ENCODE measurements at regions not wholly inside any gene's neighbourhood (a gene's known extent, or its start where the extent isn't known, plus 50 kb on each side); places are given as distances from the start of the nearest gene placed in this dataset.
A peak's percentile ranks its signal among the peaks of the same experiment; 100 is the strongest.

- TF ChIP-seq CTCF (conservative IDR thresholded peaks at IDR 0.05) = no peak
- H3K4me1 Mint-ChIP-seq = peaks cover 67% of the 10 kb centered on the region
- H3K27me3 Mint-ChIP-seq (ENCODE audit: low read depth) = no peaks in the 10 kb centered on the region
- no peak overlapping the region for H3K4me3 Mint-ChIP-seq
- DNase-seq (ENCODE audit: low read depth, low spot score) = no peak
- peak overlapping the region; percentile 68 for H3K27ac Mint-ChIP-seq (ENCODE audit: unreplicated experiment)
- no peaks in the 10 kb centered on the region for H3K9me3 Mint-ChIP-seq
- no peaks in the 10 kb centered on the region for H3K36me3 Mint-ChIP-seq (ENCODE audit: low read depth)
These were observed 303.2 kb downstream of the MYCN start for GRCh38 chr2:16243411-16243996.

- no peak for TF ChIP-seq CTCF (conservative IDR thresholded peaks at IDR 0.05)
- no peak overlapping the region for H3K27ac Mint-ChIP-seq (ENCODE audit: unreplicated experiment)
- H3K4me3 Mint-ChIP-seq = no peak overlapping the region
- DNase-seq (ENCODE audit: low read depth, low spot score) = no peak
- no peaks in the 10 kb centered on the region for H3K9me3 Mint-ChIP-seq
- H3K27me3 Mint-ChIP-seq (ENCODE audit: low read depth) = no peaks in the 10 kb centered on the region
- peaks cover 62% of the 10 kb centered on the region for H3K4me1 Mint-ChIP-seq
- H3K36me3 Mint-ChIP-seq (ENCODE audit: low read depth) = no peaks in the 10 kb centered on the region
These were observed 302.6 kb downstream of the MYCN start for GRCh38 chr2:16242906-16243305.

- H3K9me3 Mint-ChIP-seq = peaks cover 5% of the 10 kb centered on the region
- DNase-seq (ENCODE audit: low read depth, low spot score) = no peak
- TF ChIP-seq CTCF (conservative IDR thresholded peaks at IDR 0.05) = no peak
These were observed 301.1 kb downstream of the MYCN start for GRCh38 chr2:16241166-16242160.

GRCh38 chr2:16240402-16240801 lies 300.1 kb downstream of the MYCN start:
- no peak for TF ChIP-seq CTCF (conservative IDR thresholded peaks at IDR 0.05)
- no peak for DNase-seq (ENCODE audit: low read depth, low spot score)
- Mint-ChIP-seq H3K9me3 (peaks cover 5% of the 10 kb centered on the region), H3K4me1 (peaks cover 55% of the 10 kb centered on the region), H3K27ac (ENCODE audit: unreplicated experiment) (no peak overlapping the region), H3K4me3 (no peak overlapping the region), H3K27me3 (ENCODE audit: low read depth) (no peaks in the 10 kb centered on the region), H3K36me3 (ENCODE audit: low read depth) (peaks cover 2% of the 10 kb centered on the region)

More at GRCh38 chr2:16241166-16242160, 301.1 kb downstream of the MYCN start:
- H3K36me3 Mint-ChIP-seq (ENCODE audit: low read depth) = no peaks in the 10 kb centered on the region
- H3K27ac Mint-ChIP-seq (ENCODE audit: unreplicated experiment) = peak overlapping the region; percentile 28
- peak overlapping the region; percentile 48 for H3K4me3 Mint-ChIP-seq
- H3K27me3 Mint-ChIP-seq (ENCODE audit: low read depth) = no peaks in the 10 kb centered on the region
- peaks cover 56% of the 10 kb centered on the region for H3K4me1 Mint-ChIP-seq

DNA sequence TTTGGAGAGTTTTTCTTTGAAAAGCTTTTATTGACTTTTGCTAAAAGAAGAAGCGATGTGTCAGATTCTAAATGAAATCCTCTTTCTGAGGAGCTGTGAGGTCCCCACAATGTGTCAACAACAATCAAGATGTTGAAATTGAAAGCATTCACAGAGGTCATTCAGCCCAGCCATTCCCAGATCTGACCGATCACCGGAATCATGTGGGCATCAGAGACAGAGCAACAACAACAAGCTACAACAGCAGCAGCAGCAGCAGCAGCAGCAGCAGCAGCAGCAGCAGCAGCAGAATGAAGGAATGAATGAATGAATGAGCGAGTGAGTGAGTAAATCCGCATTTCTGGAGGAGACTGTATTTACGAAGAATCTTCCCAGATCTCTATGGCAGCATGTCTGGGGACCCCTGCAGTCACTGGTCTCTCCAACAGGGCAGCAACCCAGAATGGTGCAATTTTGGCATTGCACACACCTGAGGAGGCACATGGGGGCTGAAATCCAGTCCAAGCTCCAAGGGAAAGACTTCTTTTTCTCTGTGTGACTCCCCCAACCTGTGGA lies 299.0 kb downstream of the MYCN start:
- Mint-ChIP-seq H3K9me3 (peaks cover 5% of the 10 kb centered on the region), H3K4me1 (peaks cover 52% of the 10 kb centered on the region), H3K4me3 (no peak overlapping the region), H3K27me3 (ENCODE audit: low read depth) (no peaks in the 10 kb centered on the region), H3K36me3 (ENCODE audit: low read depth) (peaks cover 4% of the 10 kb centered on the region), H3K27ac (ENCODE audit: unreplicated experiment) (no peak overlapping the region)
- no peak for TF ChIP-seq CTCF (conservative IDR thresholded peaks at IDR 0.05)
- no peak for DNase-seq (ENCODE audit: low read depth, low spot score)

All from neural crest cell (in vitro differentiated cells).